ENCODE measurements at regions not wholly inside any gene's neighbourhood (a gene's known extent, or its start where the extent isn't known, plus 50 kb on each side); places are given as distances from the start of the nearest gene placed in this dataset.

GRCh38 chr7:22900784-22901183, 78.1 kb upstream of the TOMM7 start:
- 91% methylated on average over 2 of the region's 2 CpGs for WGBS
- TF ChIP-seq HNF4G (IDR thresholded peaks at IDR 0.05) (no peak), SP1 (IDR thresholded peaks at IDR 0.05) (no peak), JUND (IDR thresholded peaks at IDR 0.05) (no peak), CTCF (IDR thresholded peaks at IDR 0.05; ENCODE audit: low read depth, low read length, missing input control) (no peak), MAX (IDR thresholded peaks at IDR 0.05) (no peak), NR2F2 (IDR thresholded peaks at IDR 0.05) (no peak), RAD21 (IDR thresholded peaks at IDR 0.05) (no peak), ATF3 (IDR thresholded peaks at IDR 0.05) (no peak), GABPA (IDR thresholded peaks at IDR 0.05 in 1 of 2, conservative IDR thresholded peaks at IDR 0.05 in 1 of 2) (no peak), HNF4A (conservative IDR thresholded peaks at IDR 0.05) (no peak), TAF1 (conservative IDR thresholded peaks at IDR 0.05) (no peak), FOXA1 (IDR thresholded peaks at IDR 0.05) (no peak), RXRA (IDR thresholded peaks at IDR 0.05) (no peak), EGR1 (IDR thresholded peaks at IDR 0.05; ENCODE audit: low read depth in 2 of 2) (no peak), REST (IDR thresholded peaks at IDR 0.05) (no peak), ZBTB33 (IDR thresholded peaks at IDR 0.05) (no peak), YY1 (IDR thresholded peaks at IDR 0.05) (no peak), FOXA2 (IDR thresholded peaks at IDR 0.05) (no peak)

More at GRCh38 chr7:22900784-22901183, 78.1 kb upstream of the TOMM7 start:
- no peak overlapping the region for H3K27ac ChIP-seq (ENCODE audit: low read depth in 1 of 2, low read length in 2 of 2)
- no peaks in the 10 kb centered on the region for H3K36me3 ChIP-seq (ENCODE audit: control insufficient read depth in 4 of 4, insufficient read depth in 3 of 4, low read depth in 1 of 4, low read length in 3 of 4)
- no peaks in the 10 kb centered on the region for H3K27me3 ChIP-seq (ENCODE audit: control insufficient read depth in 4 of 4, insufficient read depth in 4 of 4, low read length in 3 of 4)
- peaks cover 0 to 7% (median 0%) of the 10 kb centered on the region in 4 donors for H3K4me1 ChIP-seq (ENCODE audit: control insufficient read depth in 4 of 4, insufficient read depth in 4 of 4, low read length in 3 of 4)
- H3K9me3 ChIP-seq (ENCODE audit: control insufficient read depth in 4 of 4, low read length in 3 of 4): no peaks in the 10 kb centered on the region
- no peak for DNase-seq (ENCODE audit: low spot score)
- H3K9ac ChIP-seq (ENCODE audit: low read depth in 1 of 2, low read length in 2 of 2): no peak overlapping the region
- H3K4me3 ChIP-seq (ENCODE audit: low read depth in 1 of 3, low read length in 3 of 3): no peak overlapping the region

All from liver (tissue), 8 donors.